ENCODE measurements at regions not wholly inside any gene's neighbourhood (a gene's known extent, or its start where the extent isn't known, plus 50 kb on each side); places are given as distances from the start of the nearest gene placed in this dataset.

DNA sequence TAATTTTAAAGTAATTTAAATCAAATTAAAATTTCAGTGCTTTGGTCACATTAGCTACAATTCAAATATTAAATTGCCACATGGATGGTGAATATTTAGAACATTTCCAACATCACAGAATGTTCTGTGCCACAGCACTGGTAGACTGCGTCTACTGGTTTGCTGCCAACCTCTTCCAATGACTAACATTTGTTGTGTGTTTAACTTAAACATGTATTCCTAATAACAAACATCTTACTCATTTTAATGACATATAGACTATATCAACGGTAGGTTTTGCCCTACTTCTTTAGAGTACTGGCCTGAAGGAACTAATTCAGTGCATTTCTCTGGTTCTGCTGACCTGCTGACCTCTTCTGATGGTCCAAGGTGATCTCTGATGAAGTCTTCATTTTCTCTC is 157.6 kb downstream of the DCK start:
- TF ChIP-seq CTCF (IDR thresholded peaks at IDR 0.05; ENCODE audit: low read depth, low read length) (no peak), EZH2phosphoT487 (IDR thresholded peaks at IDR 0.05; ENCODE audit: low read depth) (no peak)

All from OCI-LY3 (cell line).